ENCODE measurements at regions not wholly inside any gene's neighbourhood (a gene's known extent, or its start where the extent isn't known, plus 50 kb on each side); places are given as distances from the start of the nearest gene placed in this dataset.

GRCh38 chr7:41520445-41520844, 182.4 kb downstream of the INHBA start:
- TF ChIP-seq, protein P1, sequence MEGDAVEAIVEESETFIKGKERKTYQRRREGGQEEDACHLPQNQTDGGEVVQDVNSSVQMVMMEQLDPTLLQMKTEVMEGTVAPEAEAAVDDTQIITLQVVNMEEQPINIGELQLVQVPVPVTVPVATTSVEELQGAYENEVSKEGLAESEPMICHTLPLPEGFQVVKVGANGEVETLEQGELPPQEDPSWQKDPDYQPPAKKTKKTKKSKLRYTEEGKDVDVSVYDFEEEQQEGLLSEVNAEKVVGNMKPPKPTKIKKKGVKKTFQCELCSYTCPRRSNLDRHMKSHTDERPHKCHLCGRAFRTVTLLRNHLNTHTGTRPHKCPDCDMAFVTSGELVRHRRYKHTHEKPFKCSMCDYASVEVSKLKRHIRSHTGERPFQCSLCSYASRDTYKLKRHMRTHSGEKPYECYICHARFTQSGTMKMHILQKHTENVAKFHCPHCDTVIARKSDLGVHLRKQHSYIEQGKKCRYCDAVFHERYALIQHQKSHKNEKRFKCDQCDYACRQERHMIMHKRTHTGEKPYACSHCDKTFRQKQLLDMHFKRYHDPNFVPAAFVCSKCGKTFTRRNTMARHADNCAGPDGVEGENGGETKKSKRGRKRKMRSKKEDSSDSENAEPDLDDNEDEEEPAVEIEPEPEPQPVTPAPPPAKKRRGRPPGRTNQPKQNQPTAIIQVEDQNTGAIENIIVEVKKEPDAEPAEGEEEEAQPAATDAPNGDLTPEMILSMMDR (IDR thresholded peaks at IDR 0.05; ENCODE audit: insufficient read depth, low read length, poor library complexity, severe bottlenecking) = no peak
- no peak for TF ChIP-seq EZH2phosphoT487 (conservative IDR thresholded peaks at IDR 0.05; ENCODE audit: low read length)

Data from SU-DHL-6 (cell line).